ENCODE measurements at regions not wholly inside any gene's neighbourhood (a gene's known extent, or its start where the extent isn't known, plus 50 kb on each side); places are given as distances from the start of the nearest gene placed in this dataset.

GRCh38 chr2:163142618-163143017, 304.1 kb upstream of the KCNH7 start:
- TF ChIP-seq CTCF (IDR thresholded peaks at IDR 0.05) (no peak), POLR2AphosphoS5 (IDR thresholded peaks at IDR 0.05) (no peak), EP300 (IDR thresholded peaks at IDR 0.05) (no peak)
